Fibroblast of the aortic adventitia (primary cell): ENCODE measurements at regions not wholly inside any gene's neighbourhood (a gene's known extent, or its start where the extent isn't known, plus 50 kb on each side); places are given as distances from the start of the nearest gene placed in this dataset.

ENCODE experiments used
- DNase-seq: peaks from one replicate; pipeline ENCODE4 v3.0.0-alpha.2; 2010; ENCODE audit warnings: low read depth
- H3K4me3 ChIP-seq: 2 replicates; pipeline ENCODE4 v1.5.1; 2011; ENCODE audit warnings: low read depth, mild to moderate bottlenecking, control low read depth, low read length, moderate library complexity
- CTCF ChIP-seq: IDR thresholded peaks from 2 replicates; pipeline ENCODE4 v1.5.1; 2011; ENCODE audit warnings: mild to moderate bottlenecking, low read length, control low read depth, inconsistent platforms; ENCODE audit not compliant: insufficient read depth

- peak; percentile 86 for TF ChIP-seq CTCF
- H3K4me3 ChIP-seq: no peak overlapping the region
- DNase-seq: peak; percentile 77
Measured at GRCh38 chr19:28466107-28467045, 746.6 kb downstream of the UQCRFS1 start.

- no peak overlapping the region for H3K4me3 ChIP-seq
- no peak for TF ChIP-seq CTCF
- peak; percentile 56 for DNase-seq
Measured at GRCh38 chr19:28465371-28466086, 747.4 kb downstream of the UQCRFS1 start.

GRCh38 chr19:28463493-28464053 is 749.4 kb downstream of the UQCRFS1 start:
- no peak for TF ChIP-seq CTCF
- DNase-seq: no peak

DNA sequence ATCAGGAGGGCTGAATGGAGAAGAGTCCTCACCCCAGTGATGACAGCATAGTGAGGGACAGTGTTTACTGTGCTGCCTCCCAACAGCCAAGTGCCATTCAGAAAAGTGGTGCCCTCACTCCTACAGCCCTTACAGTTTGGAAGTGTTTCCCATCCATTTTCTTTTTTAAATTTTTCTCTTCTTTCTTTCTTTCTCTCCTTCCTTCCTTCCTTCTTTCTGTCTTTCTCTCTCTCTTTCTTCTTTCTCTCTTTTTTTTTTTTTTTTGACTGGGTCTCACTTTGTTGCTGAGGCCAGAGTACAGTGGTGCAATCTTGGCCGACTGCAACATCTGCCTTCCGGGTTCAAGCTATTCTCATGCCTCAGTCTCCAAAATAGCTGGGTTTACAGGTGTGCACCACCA is 755.3 kb downstream of the UQCRFS1 start:
- DNase-seq: no peak
- no peak for TF ChIP-seq CTCF
- no peak overlapping the region for H3K4me3 ChIP-seq

More at GRCh38 chr19:28463493-28464053, 749.4 kb downstream of the UQCRFS1 start:
- no peak overlapping the region for H3K4me3 ChIP-seq

DNA sequence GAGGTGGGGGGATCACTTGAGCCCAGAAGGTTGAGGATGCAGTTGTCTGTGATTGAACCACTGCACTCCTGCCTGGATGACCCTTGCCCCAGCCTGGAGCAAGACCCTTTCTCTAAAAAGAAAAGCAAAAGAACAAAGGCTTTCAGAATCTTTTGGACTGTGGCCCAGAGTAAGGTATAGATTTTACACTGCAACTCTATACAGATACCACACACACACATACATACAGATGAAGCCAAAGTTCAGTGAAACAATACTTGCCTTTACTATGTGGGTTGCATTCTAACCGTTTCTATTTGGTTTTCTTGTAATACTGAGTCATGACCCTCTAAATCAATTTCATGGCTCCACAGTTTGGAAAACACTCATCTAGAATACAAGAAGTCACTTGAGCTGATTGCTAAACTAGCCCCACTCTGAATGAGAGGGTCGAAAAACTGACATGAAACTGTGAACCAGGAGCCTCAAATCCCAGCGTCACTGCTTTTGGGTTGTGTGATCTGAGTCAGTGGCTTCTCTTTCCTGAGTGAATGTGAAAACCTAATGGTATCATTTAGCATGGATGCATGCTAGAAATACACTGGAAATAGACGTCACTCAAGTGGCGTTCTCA is 756.1 kb downstream of the UQCRFS1 start:
- no peak overlapping the region for H3K4me3 ChIP-seq
- TF ChIP-seq CTCF: no peak
- no peak for DNase-seq

- DNase-seq: no peak
- H3K4me3 ChIP-seq: no peak overlapping the region
Measured at GRCh38 chr19:28456252-28456651, 756.7 kb downstream of the UQCRFS1 start.

More at GRCh38 chr19:28456252-28456651, 756.7 kb downstream of the UQCRFS1 start:
- TF ChIP-seq CTCF: no peak
